Mesodermal cell (in vitro differentiated cells): ENCODE measurements at regions not wholly inside any gene's neighbourhood (a gene's known extent, or its start where the extent isn't known, plus 50 kb on each side); places are given as distances from the start of the nearest gene placed in this dataset.

ENCODE experiments used
- H3K27ac ChIP-seq: 2 replicates; pipeline ENCODE4 v1.7.0; 2013; ENCODE audit warnings: mild to moderate bottlenecking, low read depth, low read length, moderate library complexity; ENCODE audit not compliant: severe bottlenecking
- H3K36me3 ChIP-seq: 2 replicates; pipeline ENCODE4 v1.7.1; 2013; ENCODE audit warnings: mild to moderate bottlenecking, low read length, moderate library complexity; ENCODE audit not compliant: control insufficient read depth, insufficient read depth
- H3K4me1 ChIP-seq: one replicate; pipeline ENCODE4 v1.7.1; 2013; ENCODE audit warnings: mild to moderate bottlenecking, low read length; ENCODE audit not compliant: insufficient read depth, control insufficient read depth, poor library complexity, severe bottlenecking
- H3K4me3 ChIP-seq: 2 replicates; pipeline ENCODE4 v1.7.0; 2013; ENCODE audit warnings: low read length, control low read depth, mild to moderate bottlenecking; ENCODE audit not compliant: insufficient read depth, poor library complexity, severe bottlenecking; ENCODE audit errors: extremely low read depth
- H3K9me3 ChIP-seq: 2 replicates; pipeline ENCODE4 v1.7.1; 2013; ENCODE audit warnings: mild to moderate bottlenecking, low read length, moderate library complexity; ENCODE audit not compliant: control insufficient read depth
- WGBS, 2 experiments: methylation state at CpG; one replicate each; pipeline ENCODE4 v1.1.5; 2013; ENCODE audit warnings: missing lambda C conversion rate in 2 of 2; ENCODE audit not compliant: insufficient coverage in 2 of 2; 5-methylcytosine and 5-hydroxymethylcytosine counted together

DNA sequence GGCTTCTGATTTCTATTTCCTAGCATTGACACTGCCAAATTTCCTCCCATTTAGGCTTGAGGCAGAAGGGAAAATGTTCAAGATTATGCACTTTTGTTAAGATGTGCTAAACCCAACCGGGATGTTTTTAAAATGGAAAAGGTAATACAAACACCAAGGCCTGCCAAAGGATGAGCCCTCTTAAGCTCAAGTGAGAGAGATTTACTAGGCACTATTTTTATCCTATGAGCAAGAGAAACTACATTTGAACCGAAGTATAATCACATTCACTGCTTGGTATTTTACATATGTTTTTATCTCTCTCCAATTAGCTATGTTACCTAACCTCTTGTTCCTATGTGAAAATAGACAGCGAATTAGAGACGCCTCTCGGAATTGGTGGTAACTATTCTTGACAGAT, 295.8 kb downstream of the GABRB3 start:
- Histone ChIP-seq H3K27ac (no peak overlapping the region), H3K4me3 (no peak overlapping the region), H3K36me3 (no peaks in the 10 kb centered on the region), H3K4me1 (no peaks in the 10 kb centered on the region), H3K9me3 (peaks cover 10% of the 10 kb centered on the region)
- WGBS, 2 experiments: 83 to 100% methylated on average over 1 to 4 of the region's 5 CpGs

GRCh38 chr15:26475554-26475953, 297.3 kb downstream of the GABRB3 start:
- Histone ChIP-seq H3K4me1 (no peaks in the 10 kb centered on the region), H3K36me3 (no peaks in the 10 kb centered on the region), H3K9me3 (peaks cover 10% of the 10 kb centered on the region), H3K4me3 (no peak overlapping the region), H3K27ac (no peak overlapping the region)
- WGBS, 2 experiments: 83 to 92% methylated on average over 2 to 4 of the region's 7 CpGs

DNA sequence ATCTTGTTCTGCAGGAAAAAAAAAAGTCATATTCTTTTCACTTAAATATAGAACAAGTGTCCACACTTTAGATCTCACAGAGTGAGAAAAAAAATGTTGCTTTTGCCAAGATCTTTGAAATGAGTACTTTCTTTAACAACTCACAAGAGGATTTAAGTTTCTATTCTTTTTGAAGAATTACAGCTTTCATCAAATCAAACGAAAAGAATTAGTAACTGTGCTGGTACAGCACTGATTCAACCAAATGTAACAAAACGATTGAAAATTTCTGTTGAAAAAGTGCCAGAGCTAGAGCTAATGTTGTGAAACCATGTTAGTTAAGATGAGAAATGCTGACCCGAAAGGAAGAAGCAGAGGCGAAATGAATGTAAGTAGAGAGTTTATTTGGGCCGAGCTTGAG, 300.2 kb downstream of the GABRB3 start:
- peaks cover 10% of the 10 kb centered on the region for H3K9me3 ChIP-seq
- WGBS, 2 experiments: 86 to 91% methylated on average over 4 to 5 of the region's 5 CpGs

DNA sequence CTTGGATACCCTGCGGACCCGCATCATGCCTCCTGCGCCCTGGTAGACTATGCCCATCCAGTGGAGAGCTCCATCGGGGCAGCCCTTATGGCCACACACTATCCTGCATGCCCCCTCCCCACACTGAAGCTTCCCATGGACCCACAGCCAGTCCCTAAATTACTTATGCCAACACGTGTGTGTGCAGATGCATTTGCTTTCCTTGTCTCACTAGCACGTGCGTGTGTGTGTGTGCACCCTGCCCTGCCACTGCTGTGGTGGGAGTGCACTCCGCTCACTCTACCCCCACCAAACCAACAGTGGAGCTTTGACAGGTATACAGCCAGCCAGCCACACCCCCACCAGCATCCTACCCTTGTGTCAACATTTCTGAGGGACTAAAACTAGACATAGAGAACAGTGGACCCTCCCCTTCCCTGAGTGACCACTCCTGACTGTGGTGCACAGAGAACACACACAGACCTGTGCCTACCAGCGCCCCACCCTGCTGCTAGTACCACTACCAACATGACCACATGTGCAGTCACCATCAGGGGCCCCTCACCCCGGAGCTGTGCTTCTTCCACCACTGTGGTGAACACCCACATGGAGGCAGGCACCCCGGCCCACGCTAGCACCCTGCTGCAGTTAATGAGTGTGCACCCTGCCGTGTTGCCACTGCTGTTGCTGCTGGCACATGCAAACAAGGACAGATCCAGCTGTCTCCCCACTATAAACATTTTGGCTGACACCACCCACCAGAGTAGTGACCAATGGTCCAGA, 310.8 kb downstream of the GABRB3 start:
- WGBS, 2 experiments: 92% methylated on average over 10 to 12 of the region's 13 CpGs
- no peaks in the 10 kb centered on the region for H3K36me3 ChIP-seq
- no peak overlapping the region for H3K27ac ChIP-seq
- peaks cover 7% of the 10 kb centered on the region for H3K9me3 ChIP-seq
- H3K4me1 ChIP-seq: no peaks in the 10 kb centered on the region
- no peak overlapping the region for H3K4me3 ChIP-seq

More for the DNA sequence above, 300.2 kb downstream of the GABRB3 start:
- no peaks in the 10 kb centered on the region for H3K4me1 ChIP-seq
- no peak overlapping the region for H3K4me3 ChIP-seq
- H3K36me3 ChIP-seq: no peaks in the 10 kb centered on the region
- H3K27ac ChIP-seq: no peak overlapping the region

- 50 to 80% methylated on average over 1 of the region's 2 CpGs for WGBS, 2 experiments
- H3K4me1 ChIP-seq: no peaks in the 10 kb centered on the region
- H3K9me3 ChIP-seq: peaks cover 10% of the 10 kb centered on the region
- no peak overlapping the region for H3K4me3 ChIP-seq
- H3K27ac ChIP-seq: no peak overlapping the region
- H3K36me3 ChIP-seq: no peaks in the 10 kb centered on the region
These were observed 312.7 kb downstream of the GABRB3 start for GRCh38 chr15:26460165-26460564.

DNA sequence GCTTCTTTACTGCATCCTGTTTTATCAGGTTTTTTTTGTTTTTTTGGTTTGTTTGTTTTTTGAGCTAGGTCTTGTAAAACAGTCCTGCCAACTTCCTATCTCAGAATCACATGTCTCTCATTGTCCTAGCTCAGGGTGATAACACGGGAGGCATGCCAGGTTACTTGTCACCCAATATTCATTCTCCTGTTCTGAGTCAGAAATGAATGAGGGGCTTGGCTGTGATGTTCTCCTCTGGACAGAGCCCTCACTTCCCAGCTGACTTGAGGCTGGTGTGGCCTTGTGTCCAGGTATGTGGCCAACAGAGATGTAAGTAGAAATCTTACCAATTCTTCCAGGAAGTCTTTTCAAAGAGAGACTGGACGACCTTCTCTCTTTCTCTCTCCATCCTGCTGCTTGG, 317.0 kb downstream of the GABRB3 start:
- no peaks in the 10 kb centered on the region for H3K36me3 ChIP-seq
- H3K9me3 ChIP-seq: peaks cover 10% of the 10 kb centered on the region
- no peak overlapping the region for H3K27ac ChIP-seq
- no peak overlapping the region for H3K4me3 ChIP-seq
- no CpG with 5 or more reads among the region's 2 CpGs for WGBS, 2 experiments
- H3K4me1 ChIP-seq: no peaks in the 10 kb centered on the region

- WGBS, 2 experiments: 80% methylated on average over 1 of the region's 2 CpGs; no CpG with 5 or more reads in 1 of the 2 experiments
- Histone ChIP-seq H3K4me3 (no peak overlapping the region), H3K27ac (no peak overlapping the region), H3K36me3 (no peaks in the 10 kb centered on the region), H3K4me1 (peaks cover 8% of the 10 kb centered on the region), H3K9me3 (peaks cover 10% of the 10 kb centered on the region)
These were observed 319.0 kb downstream of the GABRB3 start for GRCh38 chr15:26453914-26454313.

GRCh38 chr15:26451995-26452394, 320.9 kb downstream of the GABRB3 start:
- Histone ChIP-seq H3K36me3 (no peaks in the 10 kb centered on the region), H3K4me3 (no peak overlapping the region), H3K4me1 (peaks cover 8% of the 10 kb centered on the region), H3K27ac (no peak overlapping the region), H3K9me3 (peaks cover 3% of the 10 kb centered on the region)
- 90 to 100% methylated on average over 2 to 3 of the region's 6 CpGs for WGBS, 2 experiments

- no peaks in the 10 kb centered on the region for H3K9me3 ChIP-seq
- peak overlapping the region; percentile 83 for H3K27ac ChIP-seq
- 29 to 51% methylated on average over 3 to 6 of the region's 7 CpGs for WGBS, 2 experiments
These were observed 323.6 kb downstream of the GABRB3 start for GRCh38 chr15:26449291-26449690.

DNA sequence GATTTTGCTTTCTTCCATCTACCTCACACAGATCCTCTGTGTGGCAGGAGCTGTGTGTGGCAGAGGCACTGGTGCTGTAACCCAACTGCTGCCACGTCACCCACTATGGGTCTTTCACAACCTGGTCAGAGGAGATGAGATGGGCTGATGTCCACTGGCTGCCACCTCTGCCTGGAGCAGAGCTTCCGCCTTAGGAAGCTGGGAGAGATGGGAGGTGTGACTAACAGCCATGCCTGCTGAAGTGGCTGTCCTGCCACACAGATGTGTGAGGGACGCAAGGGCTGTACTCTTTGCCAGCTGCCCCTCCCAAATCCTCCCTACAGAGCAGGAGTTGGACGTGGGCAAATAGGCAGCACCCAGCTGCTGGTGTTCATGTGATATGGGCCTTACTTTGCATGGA, 329.5 kb downstream of the GABRB3 start:
- no peaks in the 10 kb centered on the region for H3K36me3 ChIP-seq
- H3K27ac ChIP-seq: no peak overlapping the region
- no peak overlapping the region for H3K4me3 ChIP-seq
- no peaks in the 10 kb centered on the region for H3K9me3 ChIP-seq
- H3K4me1 ChIP-seq: no peaks in the 10 kb centered on the region
- 84 to 94% methylated on average over 2 of the region's 4 CpGs for WGBS, 2 experiments

More at GRCh38 chr15:26449291-26449690, 323.6 kb downstream of the GABRB3 start:
- no peak overlapping the region for H3K4me3 ChIP-seq
- H3K4me1 ChIP-seq: peaks cover 8% of the 10 kb centered on the region
- H3K36me3 ChIP-seq: no peaks in the 10 kb centered on the region

GRCh38 chr15:26442680-26443079, 330.2 kb downstream of the GABRB3 start:
- 88 to 90% methylated on average over 5 of the region's 5 CpGs for WGBS, 2 experiments

More at GRCh38 chr15:26442680-26443079, 330.2 kb downstream of the GABRB3 start:
- peaks cover 2% of the 10 kb centered on the region for H3K4me1 ChIP-seq
- no peak overlapping the region for H3K27ac ChIP-seq
- H3K9me3 ChIP-seq: no peaks in the 10 kb centered on the region
- no peaks in the 10 kb centered on the region for H3K36me3 ChIP-seq
- H3K4me3 ChIP-seq: no peak overlapping the region
